ENCODE measurements at regions not wholly inside any gene's neighbourhood (a gene's known extent, or its start where the extent isn't known, plus 50 kb on each side); places are given as distances from the start of the nearest gene placed in this dataset.

GRCh38 chr7:68547799-68548198 lies 1050.5 kb upstream of the AUTS2 start:
- ATAC-seq (ENCODE audit: insufficient number of reproducible peaks, low FRiP score, low read depth) (no peak), DNase-seq (ENCODE audit: low spot score) (no peak)
- H3K36me3 ChIP-seq = no peaks in the 10 kb centered on the region
- no peaks in the 10 kb centered on the region for H3K9me3 ChIP-seq
- H3K4me1 ChIP-seq (ENCODE audit: control insufficient read depth in 1 of 2, low read depth in 2 of 2) = no peaks in the 10 kb centered on the region
- no peak overlapping the region for H3K27ac ChIP-seq
- H3K4me3 ChIP-seq = no peak overlapping the region
- H3K27me3 ChIP-seq (replicated peaks; ENCODE audit: insufficient read depth) = no peaks in the 10 kb centered on the region
- no peak for TF ChIP-seq CTCF (IDR thresholded peaks at IDR 0.05)

- ATAC-seq (ENCODE audit: insufficient number of reproducible peaks, low FRiP score, low read depth) (no peak), DNase-seq (ENCODE audit: low spot score) (no peak)
- no peak overlapping the region for H3K27ac ChIP-seq
- no peaks in the 10 kb centered on the region for H3K36me3 ChIP-seq
- no peaks in the 10 kb centered on the region for H3K4me1 ChIP-seq (ENCODE audit: control insufficient read depth in 1 of 2, low read depth in 2 of 2)
- H3K27me3 ChIP-seq (replicated peaks; ENCODE audit: insufficient read depth) = no peaks in the 10 kb centered on the region
- no peak overlapping the region for H3K4me3 ChIP-seq
- no peak for TF ChIP-seq CTCF (IDR thresholded peaks at IDR 0.05)
- H3K9me3 ChIP-seq = no peaks in the 10 kb centered on the region
Measured at GRCh38 chr7:68550027-68550426, 1048.2 kb upstream of the AUTS2 start.

GRCh38 chr7:68550635-68551034 lies 1047.6 kb upstream of the AUTS2 start:
- ATAC-seq (ENCODE audit: insufficient number of reproducible peaks, low FRiP score, low read depth) (no peak), DNase-seq (ENCODE audit: low spot score) (no peak)
- Histone ChIP-seq H3K27ac (no peak overlapping the region), H3K4me3 (no peak overlapping the region), H3K36me3 (no peaks in the 10 kb centered on the region), H3K4me1 (ENCODE audit: control insufficient read depth in 1 of 2, low read depth in 2 of 2) (no peaks in the 10 kb centered on the region), H3K27me3 (replicated peaks; ENCODE audit: insufficient read depth) (no peaks in the 10 kb centered on the region), H3K9me3 (no peaks in the 10 kb centered on the region)
- no peak for TF ChIP-seq CTCF (IDR thresholded peaks at IDR 0.05)

- no peak for ATAC-seq (ENCODE audit: insufficient number of reproducible peaks, low FRiP score, low read depth)
- no peak overlapping the region for H3K4me3 ChIP-seq
- no peak for TF ChIP-seq CTCF (IDR thresholded peaks at IDR 0.05)
- H3K36me3 ChIP-seq = no peaks in the 10 kb centered on the region
- H3K9me3 ChIP-seq = no peaks in the 10 kb centered on the region
- no peak for DNase-seq (ENCODE audit: low spot score)
- no peak overlapping the region for H3K27ac ChIP-seq
- no peaks in the 10 kb centered on the region for H3K4me1 ChIP-seq (ENCODE audit: control insufficient read depth in 1 of 2, low read depth in 2 of 2)
- no peaks in the 10 kb centered on the region for H3K27me3 ChIP-seq (replicated peaks; ENCODE audit: insufficient read depth)
Measured at GRCh38 chr7:68556537-68556936, 1041.7 kb upstream of the AUTS2 start.

- Histone ChIP-seq H3K27ac (no peak overlapping the region), H3K27me3 (replicated peaks; ENCODE audit: insufficient read depth) (no peaks in the 10 kb centered on the region), H3K36me3 (no peaks in the 10 kb centered on the region), H3K4me3 (no peak overlapping the region), H3K4me1 (ENCODE audit: control insufficient read depth in 1 of 2, low read depth in 2 of 2) (peaks cover 0 to 3% of the 10 kb centered on the region in 2 donors), H3K9me3 (no peaks in the 10 kb centered on the region)
- no peak for ATAC-seq (ENCODE audit: insufficient number of reproducible peaks, low FRiP score, low read depth)
- TF ChIP-seq CTCF (IDR thresholded peaks at IDR 0.05) = no peak
- DNase-seq (ENCODE audit: low spot score) = no peak
Measured at GRCh38 chr7:68559518-68559917, 1038.8 kb upstream of the AUTS2 start.
